ENCODE measurements at regions not wholly inside any gene's neighbourhood (a gene's known extent, or its start where the extent isn't known, plus 50 kb on each side); places are given as distances from the start of the nearest gene placed in this dataset.
"Not testable (repeated sequence)": the region's sequence is repeated elsewhere in the genome, so short reads cannot be mapped to it uniquely, and the experiment has no call there.

- Histone ChIP-seq H3K27ac (ENCODE audit: low read depth, low read length, severe bottlenecking) (no peak overlapping the region), H3K4me3 (ENCODE audit: extremely low read depth, insufficient read depth, low read length, poor library complexity, severe bottlenecking) (no peak overlapping the region), H3K36me3 (ENCODE audit: control insufficient read depth, insufficient read depth, low read length) (no peaks in the 10 kb centered on the region), H3K9me3 (ENCODE audit: control insufficient read depth, low read length) (no peaks in the 10 kb centered on the region), H3K4me1 (ENCODE audit: control insufficient read depth, insufficient read depth, low read length, poor library complexity, severe bottlenecking) (peaks cover 13% of the 10 kb centered on the region)
- 86 to 93% methylated on average over 20 to 22 of the region's 22 CpGs for WGBS, 2 experiments (ENCODE audit: insufficient coverage in 2 of 2)
Observed at GRCh38 chr14:103231376-103232019, 102.5 kb upstream of the EIF5 start.

GRCh38 chr14:103232031-103232808, 101.8 kb upstream of the EIF5 start:
- H3K4me1 ChIP-seq (ENCODE audit: control insufficient read depth, insufficient read depth, low read length, poor library complexity, severe bottlenecking) = peaks cover 7% of the 10 kb centered on the region
- 71 to 80% methylated on average over 4 to 8 of the region's 13 CpGs for WGBS, 2 experiments (ENCODE audit: insufficient coverage in 2 of 2)
- no peaks in the 10 kb centered on the region for H3K9me3 ChIP-seq (ENCODE audit: control insufficient read depth, low read length)
- H3K36me3 ChIP-seq (ENCODE audit: control insufficient read depth, insufficient read depth, low read length) = no peaks in the 10 kb centered on the region
- H3K27ac ChIP-seq (ENCODE audit: low read depth, low read length, severe bottlenecking) = no peak overlapping the region
- H3K4me3 ChIP-seq (ENCODE audit: extremely low read depth, insufficient read depth, low read length, poor library complexity, severe bottlenecking) = no peak overlapping the region

GRCh38 chr14:103232831-103233319, 101.2 kb upstream of the EIF5 start:
- no peaks in the 10 kb centered on the region for H3K36me3 ChIP-seq (ENCODE audit: control insufficient read depth, insufficient read depth, low read length)
- no peak overlapping the region for H3K27ac ChIP-seq (ENCODE audit: low read depth, low read length, severe bottlenecking)
- H3K4me3 ChIP-seq (ENCODE audit: extremely low read depth, insufficient read depth, low read length, poor library complexity, severe bottlenecking) = no peak overlapping the region
- peaks cover 7% of the 10 kb centered on the region for H3K4me1 ChIP-seq (ENCODE audit: control insufficient read depth, insufficient read depth, low read length, poor library complexity, severe bottlenecking)
- WGBS, 2 experiments (ENCODE audit: insufficient coverage in 2 of 2) = 88 to 90% methylated on average over 5 to 15 of the region's 16 CpGs
- peaks cover under 1% of the 10 kb centered on the region for H3K9me3 ChIP-seq (ENCODE audit: control insufficient read depth, low read length)

- Histone ChIP-seq H3K9me3 (ENCODE audit: control insufficient read depth, low read length) (peaks cover 5% of the 10 kb centered on the region), H3K4me3 (ENCODE audit: extremely low read depth, insufficient read depth, low read length, poor library complexity, severe bottlenecking) (no peak overlapping the region), H3K4me1 (ENCODE audit: control insufficient read depth, insufficient read depth, low read length, poor library complexity, severe bottlenecking) (peaks cover 7% of the 10 kb centered on the region), H3K36me3 (ENCODE audit: control insufficient read depth, insufficient read depth, low read length) (no peaks in the 10 kb centered on the region), H3K27ac (ENCODE audit: low read depth, low read length, severe bottlenecking) (no peak overlapping the region)
- 83 to 84% methylated on average over 3 of the region's 3 CpGs for WGBS, 2 experiments (ENCODE audit: insufficient coverage in 2 of 2)
Observed at GRCh38 chr14:103233328-103233727, 100.7 kb upstream of the EIF5 start.

- 92% methylated on average over 7 of the region's 9 CpGs; no CpG with 5 or more reads in 1 of the 2 experiments for WGBS, 2 experiments (ENCODE audit: insufficient coverage in 2 of 2)
- H3K27ac ChIP-seq (ENCODE audit: low read depth, low read length, severe bottlenecking); H3K4me1 ChIP-seq (ENCODE audit: control insufficient read depth, insufficient read depth, low read length, poor library complexity, severe bottlenecking); H3K4me3 ChIP-seq (ENCODE audit: extremely low read depth, insufficient read depth, low read length, poor library complexity, severe bottlenecking); H3K36me3 ChIP-seq (ENCODE audit: control insufficient read depth, insufficient read depth, low read length): not testable (repeated sequence)
- H3K9me3 ChIP-seq (ENCODE audit: control insufficient read depth, low read length) = peaks cover 14% of the 10 kb centered on the region
Observed at GRCh38 chr14:103234826-103235225, 99.2 kb upstream of the EIF5 start.

- Histone ChIP-seq H3K9me3 (ENCODE audit: control insufficient read depth, low read length) (peaks cover 15% of the 10 kb centered on the region), H3K27ac (ENCODE audit: low read depth, low read length, severe bottlenecking) (peak overlapping the region; percentile 16)
- not testable (repeated sequence) for H3K4me3 ChIP-seq (ENCODE audit: extremely low read depth, insufficient read depth, low read length, poor library complexity, severe bottlenecking); H3K4me1 ChIP-seq (ENCODE audit: control insufficient read depth, insufficient read depth, low read length, poor library complexity, severe bottlenecking); H3K36me3 ChIP-seq (ENCODE audit: control insufficient read depth, insufficient read depth, low read length)
- WGBS, 2 experiments (ENCODE audit: insufficient coverage in 2 of 2) = 80 to 92% methylated on average over 3 to 5 of the region's 5 CpGs
Observed at GRCh38 chr14:103235506-103235905, 98.5 kb upstream of the EIF5 start.

GRCh38 chr14:103239751-103240150, 94.3 kb upstream of the EIF5 start:
- H3K4me1 ChIP-seq (ENCODE audit: control insufficient read depth, insufficient read depth, low read length, poor library complexity, severe bottlenecking) = peaks cover 7% of the 10 kb centered on the region
- 84 to 98% methylated on average over 4 to 5 of the region's 6 CpGs for WGBS, 2 experiments (ENCODE audit: insufficient coverage in 2 of 2)
- H3K27ac ChIP-seq (ENCODE audit: low read depth, low read length, severe bottlenecking) = no peak overlapping the region
- no peaks in the 10 kb centered on the region for H3K36me3 ChIP-seq (ENCODE audit: control insufficient read depth, insufficient read depth, low read length)
- H3K4me3 ChIP-seq (ENCODE audit: extremely low read depth, insufficient read depth, low read length, poor library complexity, severe bottlenecking) = no peak overlapping the region
- H3K9me3 ChIP-seq (ENCODE audit: control insufficient read depth, low read length) = peaks cover 34% of the 10 kb centered on the region

- WGBS, 2 experiments (ENCODE audit: insufficient coverage in 2 of 2) = 95 to 96% methylated on average over 7 of the region's 8 CpGs
- Histone ChIP-seq H3K27ac (ENCODE audit: low read depth, low read length, severe bottlenecking) (no peak overlapping the region), H3K9me3 (ENCODE audit: control insufficient read depth, low read length) (peaks cover 35% of the 10 kb centered on the region), H3K4me3 (ENCODE audit: extremely low read depth, insufficient read depth, low read length, poor library complexity, severe bottlenecking) (no peak overlapping the region), H3K36me3 (ENCODE audit: control insufficient read depth, insufficient read depth, low read length) (no peaks in the 10 kb centered on the region), H3K4me1 (ENCODE audit: control insufficient read depth, insufficient read depth, low read length, poor library complexity, severe bottlenecking) (peaks cover 5% of the 10 kb centered on the region)
Observed at GRCh38 chr14:103241531-103241930, 92.5 kb upstream of the EIF5 start.

GRCh38 chr14:103243764-103244737, 90.0 kb upstream of the EIF5 start:
- Histone ChIP-seq H3K36me3 (ENCODE audit: control insufficient read depth, insufficient read depth, low read length) (no peaks in the 10 kb centered on the region), H3K9me3 (ENCODE audit: control insufficient read depth, low read length) (peaks cover 25% of the 10 kb centered on the region), H3K27ac (ENCODE audit: low read depth, low read length, severe bottlenecking) (no peak overlapping the region), H3K4me3 (ENCODE audit: extremely low read depth, insufficient read depth, low read length, poor library complexity, severe bottlenecking) (no peak overlapping the region), H3K4me1 (ENCODE audit: control insufficient read depth, insufficient read depth, low read length, poor library complexity, severe bottlenecking) (peaks cover 5% of the 10 kb centered on the region)
- 85 to 94% methylated on average over 5 to 6 of the region's 7 CpGs for WGBS, 2 experiments (ENCODE audit: insufficient coverage in 2 of 2)

- H3K4me3 ChIP-seq (ENCODE audit: extremely low read depth, insufficient read depth, low read length, poor library complexity, severe bottlenecking); H3K4me1 ChIP-seq (ENCODE audit: control insufficient read depth, insufficient read depth, low read length, poor library complexity, severe bottlenecking); H3K36me3 ChIP-seq (ENCODE audit: control insufficient read depth, insufficient read depth, low read length): not testable (repeated sequence)
- H3K9me3 ChIP-seq (ENCODE audit: control insufficient read depth, low read length) = peaks cover 21% of the 10 kb centered on the region
- peak overlapping the region; percentile 77 for H3K27ac ChIP-seq (ENCODE audit: low read depth, low read length, severe bottlenecking)
- 57 to 88% methylated on average over 1 of the region's 3 CpGs for WGBS, 2 experiments (ENCODE audit: insufficient coverage in 2 of 2)
Observed at GRCh38 chr14:103245624-103246031, 88.4 kb upstream of the EIF5 start.
